Natural killer cell treated with Interleukin-12 subunit alpha and Interleukin-12 subunit beta and Interleukin-15 and Interleukin-18, amount 100 ng/mL, for 72 hours (primary cell): ENCODE measurements at regions not wholly inside any gene's neighbourhood (a gene's known extent, or its start where the extent isn't known, plus 50 kb on each side); places are given as distances from the start of the nearest gene placed in this dataset.

Experiments
- ATAC-seq, 2 donors: fragments of 150-1000 bp; cut with Tn5 transposase in 1 of 2; sonication (Bioruptor Pico), chemical (Tn5 transposase) in 1 of 2; 2 replicates each; pipeline ENCODE4 v1.10.0; 2021
- DNase-seq: peaks from one replicate; pipeline ENCODE4 v3.0.0; 2022; ENCODE audit warnings: low spot score
- H3K27ac Mint-ChIP-seq, 2 donors: 1 replicate in 1 of 2; 2 replicates in 1 of 2; pipeline ENCODE4 v1.8.0; 2022; ENCODE audit warnings: mixed read lengths in 2 of 2, mild to moderate bottlenecking in 1 of 2, moderate library complexity in 1 of 2
- H3K27me3 Mint-ChIP-seq, 2 donors: 1 replicate in 1 of 2; 2 replicates in 1 of 2; pipeline ENCODE4 v1.8.0; 2022; ENCODE audit warnings: mixed read lengths in 2 of 2
- H3K36me3 Mint-ChIP-seq: one replicate; pipeline ENCODE4 v1.8.0; 2022; ENCODE audit warnings: mixed read lengths
- H3K4me1 Mint-ChIP-seq, 2 donors: 1 replicate in 1 of 2; 2 replicates in 1 of 2; pipeline ENCODE4 v1.8.0; 2022; ENCODE audit warnings: low read depth in 2 of 2, mixed read lengths in 2 of 2, mild to moderate bottlenecking in 1 of 2
- H3K4me3 Mint-ChIP-seq: one replicate; pipeline ENCODE4 v1.8.0; 2022; ENCODE audit warnings: mixed read lengths
- H3K9me3 Mint-ChIP-seq: 2 replicates; pipeline ENCODE4 v1.8.0; 2022; ENCODE audit warnings: mixed read lengths

- H3K27ac Mint-ChIP-seq = no peak overlapping the region
- ATAC-seq = no peak
- no peaks in the 10 kb centered on the region for H3K4me1 Mint-ChIP-seq
- H3K9me3 Mint-ChIP-seq = no peaks in the 10 kb centered on the region
- H3K36me3 Mint-ChIP-seq = no peaks in the 10 kb centered on the region
- peaks cover 13 to 34% of the 10 kb centered on the region in 2 donors for H3K27me3 Mint-ChIP-seq
- no peak for DNase-seq
- no peak overlapping the region for H3K4me3 Mint-ChIP-seq
These were observed 168.0 kb downstream of the RPIA start for GRCh38 chr2:88859461-88859860.

- ATAC-seq (no peak), DNase-seq (no peak)
- Mint-ChIP-seq H3K4me3 (no peak overlapping the region), H3K4me1 (no peaks in the 10 kb centered on the region), H3K9me3 (no peaks in the 10 kb centered on the region), H3K36me3 (no peaks in the 10 kb centered on the region), H3K27ac (no peak overlapping the region), H3K27me3 (peaks cover 19 to 43% of the 10 kb centered on the region in 2 donors)
These were observed 169.1 kb downstream of the RPIA start for GRCh38 chr2:88860421-88861075.

- no peak overlapping the region for H3K27ac Mint-ChIP-seq
- peaks cover 39 to 46% of the 10 kb centered on the region in 2 donors for H3K27me3 Mint-ChIP-seq
- H3K9me3 Mint-ChIP-seq = no peaks in the 10 kb centered on the region
- ATAC-seq (no peak), DNase-seq (no peak)
- no peak overlapping the region for H3K4me3 Mint-ChIP-seq
- no peaks in the 10 kb centered on the region for H3K36me3 Mint-ChIP-seq
- peaks cover 0 to 3% of the 10 kb centered on the region in 2 donors for H3K4me1 Mint-ChIP-seq
These were observed 174.4 kb downstream of the RPIA start for GRCh38 chr2:88865801-88866371.

- ATAC-seq (no peak), DNase-seq (no peak)
- Mint-ChIP-seq H3K27me3 (peaks cover 36 to 43% of the 10 kb centered on the region in 2 donors), H3K27ac (no peak overlapping the region), H3K4me1 (peaks cover 0 to 3% of the 10 kb centered on the region in 2 donors), H3K36me3 (no peaks in the 10 kb centered on the region), H3K9me3 (no peaks in the 10 kb centered on the region), H3K4me3 (no peak overlapping the region)
These were observed 175.3 kb downstream of the RPIA start for GRCh38 chr2:88866756-88867155.

- Mint-ChIP-seq H3K9me3 (no peaks in the 10 kb centered on the region), H3K27ac (no peak overlapping the region), H3K4me1 (peaks cover 2 to 4% of the 10 kb centered on the region in 2 donors), H3K36me3 (no peaks in the 10 kb centered on the region), H3K4me3 (no peak overlapping the region), H3K27me3 (peaks cover 42 to 46% of the 10 kb centered on the region in 2 donors)
- no peak for ATAC-seq
- DNase-seq = no peak
These were observed 177.4 kb downstream of the RPIA start for GRCh38 chr2:88868861-88869260.

- Mint-ChIP-seq H3K27me3 (peaks cover 31% of the 10 kb centered on the region in 2 donors), H3K4me1 (peaks cover 3 to 5% of the 10 kb centered on the region in 2 donors), H3K36me3 (no peaks in the 10 kb centered on the region), H3K4me3 (no peak overlapping the region), H3K27ac (no peak overlapping the region), H3K9me3 (no peaks in the 10 kb centered on the region)
- ATAC-seq (no peak), DNase-seq (no peak)
These were observed 178.9 kb downstream of the RPIA start for GRCh38 chr2:88870267-88870839.

- Mint-ChIP-seq H3K4me1 (peaks cover 3% of the 10 kb centered on the region in 2 donors), H3K27ac (no peak overlapping the region), H3K27me3 (peaks cover 25 to 31% of the 10 kb centered on the region in 2 donors), H3K36me3 (no peaks in the 10 kb centered on the region), H3K4me3 (no peak overlapping the region), H3K9me3 (no peaks in the 10 kb centered on the region)
- DNase-seq (no peak), ATAC-seq (no peak)
These were observed 179.9 kb downstream of the RPIA start for GRCh38 chr2:88871336-88871735.

- no peak overlapping the region for H3K27ac Mint-ChIP-seq
- DNase-seq (no peak), ATAC-seq (no peak)
- H3K4me1 Mint-ChIP-seq = peaks cover 2 to 3% of the 10 kb centered on the region in 2 donors
- no peaks in the 10 kb centered on the region for H3K36me3 Mint-ChIP-seq
- no peaks in the 10 kb centered on the region for H3K9me3 Mint-ChIP-seq
- peaks cover 18 to 22% of the 10 kb centered on the region in 2 donors for H3K27me3 Mint-ChIP-seq
- H3K4me3 Mint-ChIP-seq = no peak overlapping the region
These were observed 182.1 kb downstream of the RPIA start for GRCh38 chr2:88873620-88874019.

GRCh38 chr2:88874063-88874657 is 182.7 kb downstream of the RPIA start:
- H3K9me3 Mint-ChIP-seq = no peaks in the 10 kb centered on the region

GRCh38 chr2:88875736-88876135 is 184.3 kb downstream of the RPIA start:
- Mint-ChIP-seq H3K27me3 (peaks cover 15 to 23% of the 10 kb centered on the region in 2 donors), H3K27ac (no peak overlapping the region), H3K4me1 (peaks cover 2 to 3% of the 10 kb centered on the region in 2 donors), H3K9me3 (no peaks in the 10 kb centered on the region), H3K4me3 (no peak overlapping the region), H3K36me3 (no peaks in the 10 kb centered on the region)
- DNase-seq (no peak), ATAC-seq (no peak)

More at GRCh38 chr2:88874063-88874657, 182.7 kb downstream of the RPIA start:
- Mint-ChIP-seq H3K27me3 (peaks cover 20 to 24% of the 10 kb centered on the region in 2 donors), H3K4me3 (no peak overlapping the region), H3K27ac (no peak overlapping the region), H3K4me1 (peaks cover 2 to 3% of the 10 kb centered on the region in 2 donors), H3K36me3 (no peaks in the 10 kb centered on the region)
- peak in 1 of 2 donors; percentile 69 for ATAC-seq
- no peak for DNase-seq

- no peak overlapping the region for H3K27ac Mint-ChIP-seq
- H3K36me3 Mint-ChIP-seq = no peaks in the 10 kb centered on the region
- H3K27me3 Mint-ChIP-seq = peaks cover 10 to 24% of the 10 kb centered on the region in 2 donors
- no peak overlapping the region for H3K4me3 Mint-ChIP-seq
- no peaks in the 10 kb centered on the region for H3K9me3 Mint-ChIP-seq
- ATAC-seq = no peak
- no peaks in the 10 kb centered on the region for H3K4me1 Mint-ChIP-seq
- DNase-seq = no peak
These were observed 189.0 kb downstream of the RPIA start for GRCh38 chr2:88880441-88880953.

GRCh38 chr2:88885275-88885674 is 193.8 kb downstream of the RPIA start:
- DNase-seq (no peak), ATAC-seq (no peak)
- H3K4me1 Mint-ChIP-seq = no peaks in the 10 kb centered on the region
- no peak overlapping the region for H3K27ac Mint-ChIP-seq
- H3K27me3 Mint-ChIP-seq = peaks cover 18 to 39% of the 10 kb centered on the region in 2 donors
- H3K36me3 Mint-ChIP-seq = no peaks in the 10 kb centered on the region
- H3K9me3 Mint-ChIP-seq = no peaks in the 10 kb centered on the region
- H3K4me3 Mint-ChIP-seq = no peak overlapping the region

GRCh38 chr2:88885679-88886416 is 194.4 kb downstream of the RPIA start:
- no peaks in the 10 kb centered on the region for H3K36me3 Mint-ChIP-seq
- no peaks in the 10 kb centered on the region for H3K4me1 Mint-ChIP-seq
- DNase-seq = no peak
- no peaks in the 10 kb centered on the region for H3K9me3 Mint-ChIP-seq
- peaks cover 18 to 39% of the 10 kb centered on the region in 2 donors for H3K27me3 Mint-ChIP-seq
- ATAC-seq = no peak
- H3K27ac Mint-ChIP-seq = no peak overlapping the region
- H3K4me3 Mint-ChIP-seq = no peak overlapping the region
